Prostate gland (tissue), 2 donors: ENCODE measurements at regions not wholly inside any gene's neighbourhood (a gene's known extent, or its start where the extent isn't known, plus 50 kb on each side); places are given as distances from the start of the nearest gene placed in this dataset.

ENCODE experiments used
- CTCF ChIP-seq, 4 experiments: fragments of 200-600 bp in 2 of 4; fragments of 450-650 bp in 2 of 4; sonication (generic) in 2 of 4; IDR thresholded peaks; 1 replicate in 3 of 4; 2 replicates in 1 of 4; pipeline ENCODE4 v1.5.1; 2016 to 2019; ENCODE audit warnings: antibody characterized with exemption in 4 of 4, mild to moderate bottlenecking in 2 of 4, moderate library complexity in 2 of 4
- POLR2A ChIP-seq: fragments of 450-650 bp; IDR thresholded peaks from one replicate; pipeline ENCODE4 v1.6.1; 2016; ENCODE audit warnings: antibody characterized with exemption, mild to moderate bottlenecking
- POLR2AphosphoS5 ChIP-seq: sonication (generic); formaldehyde crosslinking; IDR thresholded peaks from one replicate; pipeline ENCODE4 v1.6.1; 2017; ENCODE audit warnings: antibody characterized with exemption

GRCh38 chr5:96226941-96227552 lies 206.0 kb downstream of the PCSK1 start:
- no peak for TF ChIP-seq CTCF (IDR thresholded peaks at IDR 0.05)
- no peak for TF ChIP-seq POLR2AphosphoS5
- TF ChIP-seq POLR2A: no peak
